ENCODE measurements at regions not wholly inside any gene's neighbourhood (a gene's known extent, or its start where the extent isn't known, plus 50 kb on each side); places are given as distances from the start of the nearest gene placed in this dataset.

DNA sequence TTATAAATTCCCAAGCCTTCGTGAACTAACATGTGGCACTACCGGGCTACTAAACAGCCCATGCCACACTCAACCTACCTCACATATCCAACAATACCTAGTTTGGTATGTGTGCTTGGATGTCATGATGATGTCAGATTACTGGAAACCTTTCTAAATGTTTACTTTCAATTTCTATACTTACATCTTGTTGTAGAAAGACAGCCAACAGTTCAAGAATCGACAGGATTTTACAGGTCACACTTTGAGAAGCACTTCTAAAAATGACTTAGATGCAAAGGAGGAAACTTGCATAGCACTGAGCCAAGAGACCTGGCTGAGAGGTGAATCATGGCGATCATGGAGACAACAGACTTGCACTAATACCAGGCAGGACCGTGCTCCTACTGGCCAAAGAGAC is 209.9 kb downstream of the COL4A1 start:
- no peak for DNase-seq (ENCODE audit: extremely low read depth in 1 of 2, low read depth in 1 of 2)

DNA sequence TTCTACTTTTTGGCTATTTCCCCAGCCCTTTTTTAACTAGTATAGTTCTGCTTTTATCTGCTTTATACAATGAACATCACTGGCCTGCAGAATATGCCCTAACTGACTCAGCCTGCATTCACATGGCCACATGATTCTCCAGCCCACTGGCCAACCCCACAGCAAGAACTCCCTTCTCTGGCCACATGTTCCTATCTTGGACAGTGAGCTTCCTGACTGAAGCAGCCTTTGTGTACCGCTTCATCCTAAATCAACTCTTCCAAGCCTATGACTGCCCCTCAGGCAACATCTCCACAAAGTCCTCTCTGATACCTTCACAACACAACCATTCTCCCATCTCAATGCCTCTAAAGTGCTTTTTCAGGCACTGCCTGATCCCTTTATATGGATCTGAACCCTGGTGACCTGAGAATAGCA is 214.1 kb downstream of the COL4A1 start:
- no peak for DNase-seq (ENCODE audit: extremely low read depth in 1 of 2, low read depth in 1 of 2)

DNA sequence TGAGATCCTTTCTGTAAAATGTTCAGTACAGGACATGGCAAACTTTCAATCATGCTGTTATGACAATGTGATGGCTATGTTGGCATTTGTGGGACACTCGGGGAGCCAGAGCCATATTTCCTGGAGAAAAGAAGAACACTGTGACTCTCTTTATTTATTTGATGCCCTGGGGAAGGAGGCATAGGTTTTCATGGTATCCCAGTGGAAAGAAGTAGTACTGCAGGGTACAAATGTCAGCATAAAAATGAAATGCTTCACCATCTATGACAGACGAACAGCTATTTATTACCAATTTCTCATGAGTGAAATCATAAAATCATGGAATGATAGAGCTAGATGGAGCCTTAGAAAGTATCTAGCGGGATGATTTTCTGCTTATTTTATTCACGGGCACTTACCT is 217.1 kb downstream of the COL4A1 start:
- DNase-seq (ENCODE audit: extremely low read depth in 1 of 2, low read depth in 1 of 2) = no peak

DNA sequence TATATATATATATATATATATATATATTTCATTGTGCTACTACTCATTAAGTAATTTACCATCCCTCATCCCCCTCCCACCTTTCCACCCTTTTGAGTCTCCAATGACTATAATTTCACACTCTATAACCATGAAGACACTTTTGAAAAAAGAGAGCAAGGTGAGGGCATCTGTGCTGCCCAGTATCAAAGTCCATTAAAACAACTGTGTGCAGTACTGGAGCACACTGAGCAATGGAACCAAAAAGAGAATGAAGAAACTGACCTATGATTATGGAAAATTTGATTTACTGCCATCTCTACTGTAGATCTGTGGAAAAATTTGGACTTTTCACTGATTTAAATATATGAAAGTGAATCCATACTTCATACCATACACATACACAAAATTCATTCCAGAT is 217.9 kb downstream of the COL4A1 start:
- no peak for DNase-seq (ENCODE audit: extremely low read depth in 1 of 2, low read depth in 1 of 2)

DNA sequence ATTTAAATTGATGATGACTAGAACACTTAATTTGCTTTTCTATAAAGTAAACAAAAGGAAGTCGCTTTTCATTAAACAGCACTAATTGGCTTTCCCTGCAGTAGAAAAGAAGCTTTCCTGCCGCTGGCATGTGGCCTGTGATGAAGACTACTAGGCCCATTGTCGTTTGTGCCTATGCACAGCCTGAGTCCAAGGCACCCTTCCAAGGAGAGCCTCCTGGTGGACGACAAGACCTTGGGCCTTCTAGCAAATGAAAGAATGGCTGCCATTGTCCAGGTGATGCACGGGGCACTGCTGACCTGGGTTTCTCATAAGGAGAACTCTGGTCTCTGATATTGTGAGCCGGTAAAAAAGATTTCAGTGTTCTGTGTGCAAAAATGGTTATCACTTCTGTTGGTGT is 233.0 kb downstream of the COL4A1 start:
- no peak for DNase-seq (ENCODE audit: extremely low read depth in 1 of 2, low read depth in 1 of 2)

DNA sequence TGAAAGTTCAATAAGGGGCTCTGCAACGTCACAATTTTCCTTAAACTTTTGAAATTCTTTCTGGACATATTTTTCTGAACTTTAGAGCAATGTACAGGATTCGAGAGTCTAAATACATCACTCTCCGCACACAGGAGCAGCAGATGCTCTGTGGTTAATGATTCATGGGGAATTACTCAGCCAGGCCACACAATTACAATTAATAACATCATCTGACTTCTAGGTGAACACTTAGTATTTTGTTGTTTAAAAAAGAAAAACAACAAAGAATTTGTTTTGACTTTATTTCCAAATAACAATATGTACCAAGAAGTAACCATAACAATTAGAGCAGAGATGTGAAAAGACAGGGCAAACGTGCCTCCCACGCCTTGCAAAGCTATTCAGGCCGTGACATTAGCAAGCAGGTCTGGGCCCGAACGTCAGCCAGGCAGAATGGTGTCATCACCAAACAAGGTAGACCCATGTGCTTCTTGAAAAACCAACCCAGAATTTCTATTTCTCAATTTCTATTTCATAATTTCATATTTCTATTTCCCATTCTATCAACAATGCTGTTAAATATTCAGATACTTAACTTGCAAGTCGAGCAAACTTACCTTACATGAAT is 236.3 kb downstream of the COL4A1 start:
- DNase-seq (ENCODE audit: extremely low read depth in 1 of 2, low read depth in 1 of 2) = no peak

DNA sequence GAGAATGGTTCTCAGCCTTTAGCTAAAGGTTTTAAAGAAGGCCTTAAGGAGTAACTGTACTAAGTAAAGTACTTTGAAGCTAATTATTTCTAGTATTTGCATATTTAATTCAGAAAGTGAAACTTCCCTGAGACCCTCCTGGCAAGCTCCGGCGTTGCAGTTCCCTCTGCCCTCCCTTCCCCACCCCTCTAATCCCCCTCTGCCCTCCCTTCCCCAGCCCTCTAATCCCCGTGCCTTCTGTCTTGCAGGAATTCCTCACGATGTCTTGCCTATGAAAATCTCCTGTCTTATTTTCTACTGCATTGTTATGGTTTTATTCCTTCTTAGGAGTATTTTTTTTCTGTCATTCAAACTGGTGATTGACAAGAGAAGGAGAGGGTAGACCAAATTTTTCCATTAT is 236.9 kb downstream of the COL4A1 start:
- no peak for DNase-seq (ENCODE audit: extremely low read depth in 1 of 2, low read depth in 1 of 2)

DNA sequence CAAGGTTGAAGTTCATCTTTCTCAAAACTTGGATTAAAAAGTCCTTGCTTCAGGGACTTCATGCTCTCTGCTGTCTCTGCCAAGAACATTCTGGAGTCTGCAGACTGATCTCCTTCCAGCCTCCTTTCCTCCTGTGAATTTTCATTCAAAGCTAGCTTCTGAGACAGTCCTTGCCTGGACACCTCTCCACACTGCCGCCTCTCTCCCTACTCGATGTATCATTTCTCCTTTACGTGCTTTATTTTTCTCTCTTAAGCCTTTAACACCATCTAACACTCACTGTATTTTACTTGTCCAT is 238.8 kb downstream of the COL4A1 start:
- no peak for DNase-seq (ENCODE audit: extremely low read depth in 1 of 2, low read depth in 1 of 2)

DNA sequence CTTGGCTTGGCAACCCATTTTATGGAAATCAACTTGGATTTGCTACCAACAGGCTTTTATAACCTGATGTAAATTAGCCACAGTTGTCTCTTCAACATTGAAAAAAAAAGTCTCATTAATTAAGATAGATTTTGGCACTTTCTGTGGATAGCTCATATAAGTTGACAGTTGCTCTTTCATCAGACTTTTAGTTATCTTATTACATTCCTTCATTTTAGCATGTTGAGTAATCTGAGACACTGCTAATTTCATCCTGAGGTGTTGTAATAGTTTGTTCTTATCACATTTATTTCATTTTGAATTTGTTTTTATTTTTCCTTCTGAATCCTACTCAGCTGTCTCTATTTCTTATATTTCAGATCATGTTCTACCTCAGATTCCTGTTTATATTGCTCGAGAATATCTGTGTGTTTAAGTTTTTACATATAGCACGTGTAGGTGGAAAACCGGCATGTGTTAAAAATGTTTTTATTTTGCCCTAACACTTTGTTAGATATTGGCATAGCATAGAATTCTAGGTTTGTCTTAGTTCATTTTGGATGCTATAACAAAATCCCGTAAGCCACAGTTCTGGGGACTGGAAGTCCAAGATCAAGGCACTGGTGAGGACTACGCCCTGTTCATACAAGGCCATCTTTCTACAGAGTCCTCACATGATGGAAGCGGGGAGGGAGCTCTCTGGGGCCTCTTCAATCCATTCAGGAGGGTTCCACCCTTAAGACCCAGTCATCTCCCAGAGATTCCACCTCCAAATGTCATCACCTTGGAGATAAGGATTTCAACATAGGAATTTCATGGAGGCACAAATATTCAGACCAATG is 239.4 kb downstream of the COL4A1 start:
- no peak for DNase-seq (ENCODE audit: extremely low read depth in 1 of 2, low read depth in 1 of 2)

DNA sequence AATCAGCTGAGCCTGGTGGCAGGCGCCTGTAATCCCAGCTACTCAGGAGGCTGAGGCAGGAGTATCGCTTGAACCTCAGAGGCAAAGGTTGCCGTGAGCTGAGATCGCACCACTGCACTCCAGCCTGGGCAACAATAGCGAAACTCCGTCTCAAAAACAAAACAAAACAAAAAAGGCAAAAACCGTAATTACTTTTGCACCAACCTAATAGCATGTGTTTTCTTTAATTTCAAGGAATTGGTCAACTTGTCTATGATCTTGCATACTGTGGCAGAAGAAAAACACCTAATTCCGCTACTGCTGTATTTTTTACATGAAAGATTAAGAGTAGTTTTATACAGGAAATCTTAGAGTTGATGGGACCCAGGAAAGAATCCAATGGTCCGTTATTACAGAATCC is 241.2 kb downstream of the COL4A1 start:
- DNase-seq (ENCODE audit: extremely low read depth in 1 of 2, low read depth in 1 of 2) = no peak

DNA sequence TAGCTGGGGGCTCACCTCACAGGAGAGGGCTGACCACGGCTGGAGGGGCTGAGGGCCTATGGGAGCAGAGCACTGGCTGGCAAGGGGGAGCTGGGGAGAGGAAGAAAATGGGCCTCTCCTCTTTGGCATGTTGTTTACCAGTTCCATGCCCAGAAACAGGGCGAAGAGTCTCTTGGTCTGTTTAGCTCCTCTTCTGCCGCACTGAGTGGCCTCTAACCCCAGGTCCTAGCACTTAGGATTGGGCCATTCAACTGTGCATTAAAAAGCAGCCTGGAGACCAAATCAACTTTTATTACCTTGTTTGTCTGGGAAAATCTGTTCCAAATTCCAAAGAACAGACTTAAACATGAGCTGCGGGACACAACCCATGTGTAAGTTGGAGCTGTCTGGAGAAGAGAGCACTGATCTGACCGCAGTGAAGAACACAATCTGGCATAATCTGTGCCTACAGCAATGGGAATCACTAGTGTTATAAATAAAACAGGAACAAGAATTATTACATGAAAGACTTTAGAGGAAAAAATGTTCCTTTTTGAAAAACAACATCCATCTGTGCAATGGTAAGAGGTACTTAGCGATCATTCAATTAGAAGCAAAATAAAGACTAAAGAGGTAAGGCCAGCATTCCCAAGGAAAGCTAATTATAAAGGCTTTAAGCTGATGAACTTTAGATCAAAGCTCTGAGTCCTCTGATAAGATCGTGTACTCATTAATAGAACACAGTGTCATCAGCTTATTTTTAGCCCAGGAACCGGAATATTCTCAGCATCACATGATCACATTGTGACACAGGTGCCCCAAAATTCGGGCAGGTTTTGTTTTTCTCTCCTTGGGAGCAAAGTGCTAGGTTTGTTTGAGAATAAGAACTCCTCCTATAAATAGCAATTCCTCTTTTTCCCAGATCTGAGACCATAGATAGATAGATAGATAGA is 243.2 kb downstream of the COL4A1 start:
- DNase-seq (ENCODE audit: extremely low read depth in 1 of 2, low read depth in 1 of 2) = no peak

DNA sequence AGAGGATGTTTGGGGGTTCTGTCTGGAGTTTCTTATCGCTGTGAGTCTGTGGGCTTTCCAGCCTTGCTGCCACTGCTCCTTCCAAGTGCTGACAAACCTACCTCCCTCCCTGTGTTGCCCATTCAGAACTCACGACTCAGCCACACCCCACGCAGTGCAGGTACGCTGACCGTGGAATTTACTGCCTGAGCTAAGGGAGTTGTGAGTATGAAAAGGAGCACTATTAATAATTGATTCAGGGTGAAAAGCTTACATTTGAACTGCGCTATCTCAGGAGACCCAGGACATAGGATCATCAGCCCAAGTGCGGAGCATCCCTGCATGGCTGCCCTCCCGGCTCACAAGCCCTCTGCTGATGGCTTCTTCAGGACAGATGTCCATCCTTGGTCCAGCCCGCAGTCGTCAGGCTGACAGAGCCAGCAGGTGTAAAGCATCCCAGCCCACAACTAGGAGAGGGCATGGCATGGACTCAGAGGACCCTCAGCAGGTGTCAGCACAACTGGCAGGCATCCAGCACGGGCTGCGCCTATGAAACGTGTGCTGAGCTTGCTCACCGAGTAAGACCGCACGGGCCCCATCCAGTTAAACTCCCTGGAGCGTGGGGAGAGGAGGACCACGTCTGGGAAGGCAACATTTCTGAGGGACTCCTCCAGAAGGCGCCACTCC is 244.0 kb downstream of the COL4A1 start:
- no peak for DNase-seq (ENCODE audit: extremely low read depth in 1 of 2, low read depth in 1 of 2)

DNA sequence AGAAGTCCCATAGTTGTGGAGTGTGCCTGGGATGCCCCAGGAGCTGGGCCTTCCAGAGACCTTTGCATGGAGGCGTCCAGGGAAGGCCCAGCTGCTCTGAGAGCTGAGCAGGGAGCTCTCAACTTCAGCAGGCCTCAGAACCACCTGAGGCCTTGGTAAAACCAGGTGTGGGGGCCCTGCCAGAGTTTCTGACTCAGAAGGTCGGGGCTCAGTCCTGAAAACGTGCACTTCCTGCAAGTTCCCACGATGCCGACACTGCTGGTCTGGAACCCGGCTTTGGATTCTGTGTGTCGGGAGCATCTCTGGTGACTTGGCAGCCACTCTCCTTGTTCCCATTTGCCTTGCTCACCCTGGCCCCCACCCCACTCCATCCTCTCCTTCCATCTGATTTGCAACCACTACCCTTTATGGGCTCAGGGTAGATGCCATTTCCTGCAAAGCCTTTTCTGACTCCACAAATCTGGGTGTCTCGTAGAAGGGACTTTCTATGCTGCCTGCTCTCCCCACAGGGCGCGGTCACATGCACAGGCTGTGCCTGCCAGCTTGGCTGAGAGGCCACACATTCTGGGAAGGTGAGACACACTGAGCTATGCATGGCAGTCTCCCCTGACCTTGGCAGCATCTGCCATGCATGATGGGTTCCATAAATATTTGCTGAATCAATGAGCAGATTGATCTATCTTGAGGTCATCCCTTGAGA is 244.7 kb downstream of the COL4A1 start:
- DNase-seq (ENCODE audit: extremely low read depth in 1 of 2, low read depth in 1 of 2) = no peak

DNA sequence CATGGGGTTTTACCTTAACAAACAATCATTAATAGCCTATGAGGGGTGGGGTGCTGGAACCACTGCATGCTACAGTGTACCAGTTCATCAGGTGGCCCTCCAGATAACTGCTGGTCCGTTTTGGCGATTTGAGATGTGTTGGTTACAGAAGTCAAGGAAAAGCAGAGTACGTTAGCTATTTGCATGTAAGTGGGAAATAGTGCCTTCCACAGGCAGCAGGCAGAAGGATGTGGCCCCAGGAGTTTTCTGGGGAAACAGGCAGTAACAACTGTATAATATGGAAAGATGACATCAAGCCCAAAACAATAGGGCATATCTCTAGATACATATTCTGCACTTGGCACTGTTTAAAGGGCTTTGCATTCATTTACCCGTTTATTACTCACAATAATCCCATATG is 245.7 kb downstream of the COL4A1 start:
- no peak for DNase-seq (ENCODE audit: extremely low read depth in 1 of 2, low read depth in 1 of 2)

DNA sequence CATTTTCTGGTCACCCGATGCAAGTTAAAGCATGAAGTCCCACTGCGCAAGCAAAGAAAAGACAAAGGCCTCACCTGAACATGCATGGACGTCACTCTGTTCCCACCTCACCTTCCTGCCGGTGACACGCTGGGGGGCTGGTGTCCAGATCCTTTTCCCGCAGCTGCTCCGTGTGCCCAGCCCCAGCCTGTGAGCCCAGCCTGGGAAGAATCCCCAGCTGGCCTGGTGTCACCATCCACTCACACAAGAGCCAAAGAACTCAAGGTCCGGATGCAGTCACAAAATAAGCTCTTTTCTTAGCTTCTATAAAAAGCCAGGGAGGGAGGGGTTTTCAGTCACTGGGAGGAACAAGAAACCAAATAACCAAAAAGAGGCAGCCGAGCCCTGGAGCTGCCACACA is 249.9 kb downstream of the COL4A1 start:
- no peak for DNase-seq (ENCODE audit: extremely low read depth in 1 of 2, low read depth in 1 of 2)

DNA sequence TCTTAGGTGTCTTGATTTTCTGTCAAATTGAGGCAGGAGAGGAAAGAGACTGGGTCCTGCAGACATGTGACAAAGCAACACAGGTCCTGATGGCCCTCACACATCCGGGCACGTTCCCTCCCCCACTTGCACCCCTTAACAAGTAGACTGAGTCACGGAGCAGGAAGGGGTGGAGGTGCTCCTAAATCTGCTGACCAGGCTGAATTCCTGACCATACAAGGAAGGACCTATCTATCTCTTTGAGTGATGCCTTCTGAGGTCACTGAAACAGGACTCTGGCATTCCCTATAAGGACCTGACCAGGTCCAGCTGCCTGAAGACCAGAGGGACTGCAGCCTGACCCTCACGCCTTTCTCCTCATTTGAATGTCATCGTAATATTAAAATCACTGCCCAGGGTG is 250.3 kb downstream of the COL4A1 start:
- no peak for DNase-seq (ENCODE audit: extremely low read depth in 1 of 2, low read depth in 1 of 2)

DNA sequence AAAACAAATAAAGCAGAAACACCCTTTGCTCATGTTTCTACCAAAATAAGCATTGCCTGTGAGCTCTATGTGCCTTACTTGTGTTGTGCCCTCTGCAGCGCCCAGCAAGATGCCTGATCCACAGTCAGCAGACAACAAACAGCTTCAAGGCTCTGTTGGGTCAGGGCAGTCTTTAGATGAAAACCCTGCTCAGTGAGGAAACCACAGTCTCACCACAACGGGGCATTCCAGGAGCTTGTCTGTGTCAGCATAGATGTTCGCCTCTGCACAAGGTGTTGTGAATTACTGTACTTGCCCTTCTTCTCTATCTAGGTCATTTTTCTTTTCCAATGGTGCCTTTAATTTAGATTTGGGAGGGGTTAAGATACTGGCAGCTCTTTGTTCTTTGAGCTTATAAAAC is 251.9 kb downstream of the COL4A1 start:
- no peak for DNase-seq (ENCODE audit: extremely low read depth in 1 of 2, low read depth in 1 of 2)

DNA sequence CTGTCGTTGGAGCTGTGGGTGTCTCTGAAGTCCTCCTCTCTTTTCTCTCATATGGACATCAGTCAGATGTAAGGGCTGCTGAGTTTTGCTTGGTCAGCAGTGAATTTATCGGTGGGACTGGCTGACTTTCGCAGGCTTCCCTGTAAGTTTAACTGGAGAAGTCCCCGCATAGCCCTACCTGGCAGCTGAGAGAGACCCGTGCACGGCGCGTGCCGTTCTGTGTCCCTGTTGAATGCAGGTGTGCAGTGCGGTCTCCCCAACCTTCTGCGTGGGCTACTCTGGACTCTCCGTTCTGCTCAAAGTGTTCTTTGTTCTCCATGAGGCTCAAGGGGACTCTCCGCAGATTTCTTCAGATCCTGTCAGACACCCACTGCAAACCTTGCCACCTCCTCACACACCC is 252.9 kb downstream of the COL4A1 start:
- DNase-seq (ENCODE audit: extremely low read depth in 1 of 2, low read depth in 1 of 2) = no peak

DNA sequence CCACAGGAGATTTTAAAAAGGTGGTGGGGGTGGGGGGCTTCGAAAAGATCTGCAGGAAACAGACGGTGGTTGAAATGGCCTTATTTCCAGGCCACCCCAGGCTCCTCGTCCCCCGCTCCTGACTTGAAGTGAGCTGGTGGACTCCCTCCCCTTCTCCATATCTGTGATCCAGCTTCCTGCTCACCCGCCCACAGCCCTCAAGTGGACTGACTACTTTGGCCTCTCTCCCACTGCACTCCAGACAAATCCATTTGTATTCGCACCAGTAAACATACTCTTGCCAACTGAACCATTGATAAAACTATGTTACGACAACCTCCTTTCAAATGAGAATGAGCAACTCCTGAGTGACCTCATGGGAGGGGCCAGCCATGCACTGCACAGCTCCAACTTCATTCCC is 259.5 kb downstream of the COL4A1 start:
- DNase-seq (ENCODE audit: extremely low read depth in 1 of 2, low read depth in 1 of 2) = no peak

DNA sequence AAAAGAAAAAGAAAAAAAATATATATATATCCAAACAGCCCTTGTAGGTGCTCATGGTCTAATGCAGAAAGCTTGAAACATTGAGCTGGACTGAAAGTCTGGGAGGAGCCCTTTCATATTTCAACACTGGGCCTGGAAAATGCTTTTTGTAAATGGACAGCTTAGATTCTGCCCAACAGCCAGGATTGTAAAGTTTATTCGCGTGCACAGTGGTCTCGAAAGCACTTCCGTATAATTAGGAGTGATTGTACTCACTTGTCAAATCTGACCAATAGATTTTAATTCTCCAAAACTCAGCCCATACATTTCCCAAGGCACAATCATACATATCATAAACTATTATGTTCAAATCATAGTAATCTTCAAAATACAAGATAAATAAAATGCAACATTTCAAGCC is 260.1 kb downstream of the COL4A1 start:
- no peak for DNase-seq (ENCODE audit: extremely low read depth in 1 of 2, low read depth in 1 of 2)

DNA sequence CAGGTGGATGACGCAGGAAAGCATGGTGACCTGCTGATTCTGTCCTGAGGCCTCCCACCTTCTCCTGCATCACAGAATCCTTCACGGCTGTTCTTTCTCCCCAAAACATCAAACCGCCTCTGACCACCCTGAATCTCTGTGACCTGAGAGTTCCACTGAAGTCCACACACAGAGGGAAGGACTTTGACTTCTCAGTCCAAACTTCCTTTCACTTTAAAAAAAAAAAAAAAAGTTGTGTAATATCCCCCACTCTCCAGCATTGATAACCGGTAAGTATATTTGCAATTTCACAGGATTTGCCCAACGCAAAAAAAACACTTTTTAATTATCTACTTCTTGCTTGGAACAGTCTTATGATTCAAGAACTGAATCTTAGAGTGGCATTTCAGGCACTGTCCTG is 259.5 kb upstream of the IRS2 start:
- no peak for DNase-seq (ENCODE audit: extremely low read depth in 1 of 2, low read depth in 1 of 2)

All from stimulated activated CD8-positive, alpha-beta memory T cell treated with anti-CD3 and anti-CD28 coated beads, Interleukin-7, amount 100 ng/mL, for 48 hours (primary cell).